B cell (primary cell): ENCODE measurements at regions not wholly inside any gene's neighbourhood (a gene's known extent, or its start where the extent isn't known, plus 50 kb on each side); places are given as distances from the start of the nearest gene placed in this dataset.

Experiments used
- ATAC-seq: fragments of 200-7000 bp; cut with Tn5 transposase; one replicate; pipeline ENCODE4 v1.10.0; 2021; ENCODE audit warnings: low read depth, mild to moderate bottlenecking, moderate number of reproducible peaks, moderate library complexity
- CTCF ChIA-PET: fragments of 350-600 bp; sonication (Branson Sonifier 250); formaldehyde crosslinking; loops from one replicate; lab custom pipeline; 2021; ENCODE audit warnings: antibody characterized with exemption, inconsistent platforms; lab: Charles Lee
- POLR2A ChIA-PET: fragments of 350-600 bp; sonication (Branson Sonifier 250); formaldehyde crosslinking; loops from one replicate; lab custom pipeline; 2021; ENCODE audit warnings: antibody characterized with exemption; lab: Charles Lee
- DNase-seq: peaks from one replicate; pipeline ENCODE4 v3.0.0; 2013
- H2AFZ ChIP-seq: 2 replicates; pipeline ENCODE4 v1.6.1; 2012; ENCODE audit warnings: mild to moderate bottlenecking, low read depth, low read length; ENCODE audit not compliant: insufficient read depth, poor library complexity, severe bottlenecking
- H3K27ac ChIP-seq, 2 donors: 1 replicate in 1 of 2; 2 replicates in 1 of 2; pipeline ENCODE4 v1.5.1; 2012 to 2013; ENCODE audit warnings: low read length in 2 of 2, mild to moderate bottlenecking in 2 of 2, moderate library complexity in 1 of 2
- H3K27me3 ChIP-seq, 4 experiments: fragments of 200-600 bp in 1 of 4; sonication (generic) in 1 of 4; replicated peaks in 1 of 4; 1 replicate in 2 of 4; 2 replicates in 2 of 4; pipeline versions ENCODE4 v1.6.1 to v1.7.0; 2013 to 2016; ENCODE audit warnings: low read length in 3 of 4, mild to moderate bottlenecking in 2 of 4, mixed read lengths in 1 of 4, moderate library complexity in 1 of 4; ENCODE audit not compliant: insufficient read depth in 4 of 4, control insufficient read depth in 3 of 4; ENCODE audit errors: control extremely low read depth in 1 of 4
- H3K36me3 ChIP-seq, 2 experiments: replicated peaks in 1 of 2; 1 replicate in 1 of 2; 2 replicates in 1 of 2; pipeline versions ENCODE4 v1.6.1 to v1.7.1; 2013; ENCODE audit warnings: low read length in 1 of 2; ENCODE audit not compliant: insufficient read depth in 2 of 2, control insufficient read depth in 1 of 2; ENCODE audit errors: control extremely low read depth in 1 of 2, extremely low read depth in 1 of 2
- H3K4me1 ChIP-seq, 2 donors: fragments of 200-600 bp in 1 of 2; sonication (generic) in 1 of 2; 1 replicate in 1 of 2; 2 replicates in 1 of 2; pipeline versions ENCODE4 v1.5.1 to v1.6.1; 2013 to 2017; ENCODE audit warnings: low read length in 2 of 2; ENCODE audit not compliant: control insufficient read depth in 2 of 2, insufficient read depth in 2 of 2
- H3K4me2 ChIP-seq: replicated peaks from 2 replicates; pipeline ENCODE3; 2012; ENCODE audit warnings: mild to moderate bottlenecking, low read depth, low read length; ENCODE audit not compliant: poor library complexity, severe bottlenecking
- H3K4me3 ChIP-seq, 5 experiments: fragments of 200-600 bp in 1 of 5; sonication (generic) in 1 of 5; 1 replicate in 3 of 5; 2 replicates in 2 of 5; pipeline versions ENCODE4 v1.5.1 to v1.7.0; 2011 to 2016; ENCODE audit warnings: low read length in 4 of 5, mild to moderate bottlenecking in 4 of 5, low read depth in 2 of 5, control low read depth in 1 of 5, moderate library complexity in 1 of 5; ENCODE audit not compliant: insufficient read depth in 1 of 5; ENCODE audit errors: control extremely low read depth in 1 of 5, extremely low read depth in 1 of 5
- H3K79me2 ChIP-seq: fragments of 200-600 bp; sonication (generic); one replicate; pipeline ENCODE4 v1.6.0; 2016; ENCODE audit warnings: low read length; ENCODE audit not compliant: control insufficient read depth, insufficient read depth
- H3K9ac ChIP-seq: fragments of 200-600 bp; sonication (generic); 2 replicates; pipeline ENCODE4 v1.6.1; 2017; ENCODE audit warnings: mild to moderate bottlenecking, low read length, moderate library complexity
- H3K9me3 ChIP-seq, 3 donors: one replicate each; pipeline versions ENCODE4 v1.6.1 to v1.7.1; 2013; ENCODE audit warnings: low read length in 2 of 3; ENCODE audit not compliant: control insufficient read depth in 2 of 3, insufficient read depth in 1 of 3; ENCODE audit errors: control extremely low read depth in 1 of 3
- H4K20me1 ChIP-seq: 2 replicates; pipeline ENCODE4 v1.6.0; 2012; ENCODE audit warnings: mild to moderate bottlenecking, low read length; ENCODE audit not compliant: insufficient read depth, control insufficient read depth, poor library complexity, severe bottlenecking
- H3K27ac Mint-ChIP-seq: one replicate; pipeline ENCODE4 v1.8.0; 2021; ENCODE audit warnings: mixed read lengths
- H3K27me3 Mint-ChIP-seq: one replicate; pipeline ENCODE4 v1.8.0; 2021; ENCODE audit warnings: mixed read lengths
- H3K4me1 Mint-ChIP-seq: one replicate; pipeline ENCODE4 v1.8.0; 2021; ENCODE audit warnings: mixed read lengths
- H3K4me3 Mint-ChIP-seq: one replicate; pipeline ENCODE4 v1.8.0; 2021; ENCODE audit warnings: mixed read lengths
- H3K9me3 Mint-ChIP-seq: one replicate; pipeline ENCODE4 v1.8.0; 2022; ENCODE audit warnings: mixed read lengths; ENCODE audit not compliant: insufficient read depth
- CTCF ChIP-seq: fragments of 200-600 bp; IDR thresholded peaks from one replicate; pipeline ENCODE4 v1.8.0; 2022; ENCODE audit warnings: antibody characterized with exemption, mild to moderate bottlenecking
- EZH2 ChIP-seq: IDR thresholded peaks from 2 replicates; pipeline ENCODE4 v1.6.1; 2012; ENCODE audit warnings: borderline replicate concordance, low read depth, mild to moderate bottlenecking, moderate library complexity, low read length; ENCODE audit not compliant: insufficient read depth, poor library complexity, severe bottlenecking
- WGBS: methylation state at CpG from one replicate; pipeline ENCODE4 v1.1.5; 2013; ENCODE audit warnings: missing lambda C conversion rate; ENCODE audit not compliant: insufficient coverage; 5-methylcytosine and 5-hydroxymethylcytosine counted together
- intact Hi-C: fragments of 100-400 bp; cut with micrococcal nuclease; formaldehyde crosslinking; loops from one replicate; pipeline ENCODE4 v1.10.0; 2022

DNA sequence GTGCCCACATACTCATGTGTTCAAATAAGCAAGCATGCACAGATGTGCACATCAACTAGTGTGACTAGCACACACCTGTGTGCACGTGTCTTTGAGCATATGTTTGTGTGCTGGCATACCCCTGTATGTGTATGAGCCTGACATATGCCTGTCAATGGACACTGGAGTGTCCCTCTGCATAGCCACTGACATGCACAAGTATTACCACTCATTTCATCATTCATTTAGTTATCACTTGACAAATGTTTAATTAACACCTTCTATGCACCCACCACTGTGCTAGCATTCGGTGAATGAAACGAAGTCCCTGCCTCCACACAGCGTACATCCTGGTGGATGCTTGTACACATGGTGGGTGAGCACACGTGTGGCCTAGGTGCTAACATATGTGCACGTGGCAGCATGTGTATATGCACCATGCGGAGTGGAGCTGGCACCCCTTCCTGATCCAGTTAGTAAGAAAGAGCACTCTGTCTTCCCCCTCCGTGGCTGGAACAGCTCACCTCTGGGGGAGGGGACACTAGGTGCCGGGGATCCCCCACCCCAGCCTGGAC, 112.0 kb downstream of the CHST1 start:
- no peaks in the 10 kb centered on the region for H3K79me2 ChIP-seq
- intact Hi-C loops: no loop called here
- no peak overlapping the region for H2AFZ ChIP-seq
- no peak overlapping the region for H3K4me2 ChIP-seq
- no peak overlapping the region for H3K4me3 ChIP-seq
- H3K27ac ChIP-seq: no peak overlapping the region
- H3K9me3 Mint-ChIP-seq: no peaks in the 10 kb centered on the region
- H3K9ac ChIP-seq: no peak overlapping the region
- H3K27me3 ChIP-seq: peaks cover 0 to 2% (median 0%) of the 10 kb centered on the region in 4 experiments
- no peak overlapping the region for H3K27ac Mint-ChIP-seq
- CTCF ChIA-PET: no interaction called here
- H3K27me3 Mint-ChIP-seq: peaks cover 9% of the 10 kb centered on the region
- ATAC-seq (no peak), DNase-seq (no peak)
- no peaks in the 10 kb centered on the region for H3K4me1 ChIP-seq
- WGBS: 92% methylated on average over 5 of the region's 9 CpGs
- H3K36me3 ChIP-seq: no peaks in the 10 kb centered on the region
- no peaks in the 10 kb centered on the region for H3K4me1 Mint-ChIP-seq
- H4K20me1 ChIP-seq: no peaks in the 10 kb centered on the region
- H3K9me3 ChIP-seq: peaks cover 0 to 11% (median 0%) of the 10 kb centered on the region in 3 donors
- H3K4me3 Mint-ChIP-seq: no peak overlapping the region
- POLR2A ChIA-PET: no interaction called here
- TF ChIP-seq CTCF (no peak), EZH2 (no peak)

- POLR2A ChIA-PET: no interaction called here
- Mint-ChIP-seq H3K27ac (no peak overlapping the region), H3K27me3 (peaks cover 9% of the 10 kb centered on the region), H3K4me1 (no peaks in the 10 kb centered on the region), H3K9me3 (no peaks in the 10 kb centered on the region), H3K4me3 (no peak overlapping the region)
- intact Hi-C loops: no loop called here
- ATAC-seq (no peak), DNase-seq (no peak)
- H3K36me3 ChIP-seq: no peaks in the 10 kb centered on the region
- CTCF ChIA-PET: no interaction called here
- H3K9ac ChIP-seq: no peak overlapping the region
- H3K4me2 ChIP-seq: no peak overlapping the region
- H3K9me3 ChIP-seq: no peaks in the 10 kb centered on the region
- no peaks in the 10 kb centered on the region for H4K20me1 ChIP-seq
- no peak overlapping the region for H3K4me3 ChIP-seq
- H3K27me3 ChIP-seq: peaks cover 0 to 2% (median 0%) of the 10 kb centered on the region in 4 experiments
- H2AFZ ChIP-seq: no peak overlapping the region
- no peaks in the 10 kb centered on the region for H3K79me2 ChIP-seq
- TF ChIP-seq CTCF (no peak), EZH2 (no peak)
- no peaks in the 10 kb centered on the region for H3K4me1 ChIP-seq
- whole genome bisulfite sequencing: 90% methylated on average over 10 of the region's 10 CpGs
- H3K27ac ChIP-seq: no peak overlapping the region
Observed at GRCh38 chr11:45551191-45551713, 114.2 kb downstream of the CHST1 start.
